ENCODE measurements at regions not wholly inside any gene's neighbourhood (a gene's known extent, or its start where the extent isn't known, plus 50 kb on each side); places are given as distances from the start of the nearest gene placed in this dataset.

DNA sequence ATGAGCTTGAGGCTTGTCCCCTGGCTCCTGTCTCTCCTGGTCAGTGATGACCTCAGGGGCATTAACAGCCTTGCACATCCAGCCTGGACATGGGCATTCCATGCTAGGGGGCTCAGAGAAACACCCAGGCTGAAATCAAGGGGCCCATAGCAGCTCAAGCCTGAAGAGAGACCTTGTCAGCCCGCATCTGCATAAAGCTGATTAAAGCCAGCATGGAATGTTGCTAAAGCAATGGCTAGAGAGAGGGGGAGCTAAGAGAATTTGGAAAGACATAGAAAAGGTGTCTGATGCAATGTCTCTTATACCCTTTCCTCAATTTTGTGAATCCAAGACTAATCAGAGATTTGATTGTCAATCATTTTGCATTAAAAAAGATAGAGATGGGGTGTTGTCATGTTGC, 51.4 kb upstream of the WSCD1 start:
- Histone ChIP-seq H4K20me1 (ENCODE audit: control insufficient read depth, insufficient read depth, low read depth, low read length) (no peaks in the 10 kb centered on the region), H3K27me3 (ENCODE audit: control insufficient read depth, low read length) (peaks cover 4% of the 10 kb centered on the region; the same call in 1 of the 2 replicates), H3K9me2 (replicated peaks; ENCODE audit: control insufficient read depth, low read length) (no peaks in the 10 kb centered on the region), H3F3A (ENCODE audit: control insufficient read depth, insufficient read depth) (no peaks in the 10 kb centered on the region), H3K79me2 (ENCODE audit: control insufficient read depth, low read length) (no peaks in the 10 kb centered on the region), H3K4me2 (ENCODE audit: low read length) (no peak overlapping the region), H3K36me3 (ENCODE audit: control insufficient read depth, low read length) (no peaks in the 10 kb centered on the region), H3K27ac (ENCODE audit: low read depth, low read length) (no peak overlapping the region), H3K4me3 (ENCODE audit: low read length) (no peak overlapping the region), H3K9me3 (ENCODE audit: control insufficient read depth, insufficient read depth, low read length) (no peaks in the 10 kb centered on the region), H3K4me1 (ENCODE audit: control insufficient read depth, low read length) (no peaks in the 10 kb centered on the region)
- TF ChIP-seq EZH2phosphoT487 (IDR thresholded peaks at IDR 0.05; ENCODE audit: borderline replicate concordance, low read length): no peak
- TF ChIP-seq, protein P1, sequence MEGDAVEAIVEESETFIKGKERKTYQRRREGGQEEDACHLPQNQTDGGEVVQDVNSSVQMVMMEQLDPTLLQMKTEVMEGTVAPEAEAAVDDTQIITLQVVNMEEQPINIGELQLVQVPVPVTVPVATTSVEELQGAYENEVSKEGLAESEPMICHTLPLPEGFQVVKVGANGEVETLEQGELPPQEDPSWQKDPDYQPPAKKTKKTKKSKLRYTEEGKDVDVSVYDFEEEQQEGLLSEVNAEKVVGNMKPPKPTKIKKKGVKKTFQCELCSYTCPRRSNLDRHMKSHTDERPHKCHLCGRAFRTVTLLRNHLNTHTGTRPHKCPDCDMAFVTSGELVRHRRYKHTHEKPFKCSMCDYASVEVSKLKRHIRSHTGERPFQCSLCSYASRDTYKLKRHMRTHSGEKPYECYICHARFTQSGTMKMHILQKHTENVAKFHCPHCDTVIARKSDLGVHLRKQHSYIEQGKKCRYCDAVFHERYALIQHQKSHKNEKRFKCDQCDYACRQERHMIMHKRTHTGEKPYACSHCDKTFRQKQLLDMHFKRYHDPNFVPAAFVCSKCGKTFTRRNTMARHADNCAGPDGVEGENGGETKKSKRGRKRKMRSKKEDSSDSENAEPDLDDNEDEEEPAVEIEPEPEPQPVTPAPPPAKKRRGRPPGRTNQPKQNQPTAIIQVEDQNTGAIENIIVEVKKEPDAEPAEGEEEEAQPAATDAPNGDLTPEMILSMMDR (IDR thresholded peaks at IDR 0.05; ENCODE audit: low read depth, low read length, poor library complexity, severe bottlenecking): no peak

DNA sequence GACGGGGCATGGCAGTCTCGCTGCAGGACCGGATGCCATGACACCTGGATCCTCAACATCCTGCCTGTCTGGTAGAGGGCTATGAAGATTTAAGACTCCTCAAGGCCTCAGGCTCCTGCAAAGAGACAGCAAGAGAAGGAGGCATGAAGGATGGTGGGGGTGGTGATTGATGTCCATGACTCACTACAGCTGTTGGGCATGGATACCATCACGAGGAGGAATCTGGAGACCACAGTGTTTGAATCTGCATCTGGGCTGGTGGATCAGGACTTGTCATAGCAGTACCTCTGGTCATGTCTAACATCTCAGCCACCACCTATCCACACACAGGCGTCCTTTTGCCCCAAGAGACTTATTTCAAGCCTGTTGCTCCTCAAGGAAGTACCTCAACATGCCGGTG, 50.2 kb upstream of the WSCD1 start:
- TF ChIP-seq, protein P1 (IDR thresholded peaks at IDR 0.05; ENCODE audit: low read depth, low read length, poor library complexity, severe bottlenecking): no peak
- no peak for TF ChIP-seq EZH2phosphoT487 (IDR thresholded peaks at IDR 0.05; ENCODE audit: borderline replicate concordance, low read length)
- H3K27ac ChIP-seq (ENCODE audit: low read depth, low read length): no peak overlapping the region
- no peaks in the 10 kb centered on the region for H3K9me2 ChIP-seq (replicated peaks; ENCODE audit: control insufficient read depth, low read length)
- peaks cover 4% of the 10 kb centered on the region; the same call in 1 of the 2 replicates for H3K27me3 ChIP-seq (ENCODE audit: control insufficient read depth, low read length)
- no peak overlapping the region for H3K4me2 ChIP-seq (ENCODE audit: low read length)
- no peaks in the 10 kb centered on the region for H3F3A ChIP-seq (ENCODE audit: control insufficient read depth, insufficient read depth)
- H3K9me3 ChIP-seq (ENCODE audit: control insufficient read depth, insufficient read depth, low read length): no peaks in the 10 kb centered on the region
- no peaks in the 10 kb centered on the region for H3K79me2 ChIP-seq (ENCODE audit: control insufficient read depth, low read length)
- H3K36me3 ChIP-seq (ENCODE audit: control insufficient read depth, low read length): no peaks in the 10 kb centered on the region
- no peaks in the 10 kb centered on the region for H3K4me1 ChIP-seq (ENCODE audit: control insufficient read depth, low read length)
- H3K4me3 ChIP-seq (ENCODE audit: low read length): no peak overlapping the region
- H4K20me1 ChIP-seq (ENCODE audit: control insufficient read depth, insufficient read depth, low read depth, low read length): no peaks in the 10 kb centered on the region

DNA sequence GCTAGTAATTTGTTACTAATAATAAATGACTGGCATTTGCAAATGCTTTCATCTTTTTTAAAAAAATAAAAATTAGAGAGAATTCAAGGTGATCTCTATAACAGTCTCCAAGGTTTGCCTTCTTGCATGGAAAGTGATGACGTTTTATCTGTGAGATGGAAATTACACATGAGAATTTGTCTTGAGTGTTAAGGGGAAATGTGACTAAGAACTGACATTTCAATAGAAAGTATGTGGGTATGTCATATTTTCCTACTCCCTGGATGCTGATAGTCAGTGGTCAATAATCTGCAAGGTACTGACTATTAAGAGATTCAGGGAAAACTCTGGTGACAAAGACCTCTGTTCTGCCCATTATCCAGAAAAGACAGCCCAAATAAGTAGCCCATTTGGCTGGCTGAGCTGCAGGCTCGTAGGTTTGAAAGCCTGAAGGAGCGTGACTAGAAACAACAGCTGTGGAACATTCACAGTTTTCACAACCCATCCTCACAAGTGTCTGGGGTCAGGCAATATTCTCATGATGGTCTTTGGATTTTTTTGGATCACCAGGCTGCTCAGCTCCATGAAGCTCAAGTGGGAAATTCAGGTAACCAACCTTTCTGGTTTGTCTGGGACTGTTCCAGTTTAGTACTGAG, 49.7 kb upstream of the WSCD1 start:
- peaks cover 4% of the 10 kb centered on the region; the same call in 1 of the 2 replicates for H3K27me3 ChIP-seq (ENCODE audit: control insufficient read depth, low read length)
- H4K20me1 ChIP-seq (ENCODE audit: control insufficient read depth, insufficient read depth, low read depth, low read length): no peaks in the 10 kb centered on the region
- no peaks in the 10 kb centered on the region for H3K36me3 ChIP-seq (ENCODE audit: control insufficient read depth, low read length)
- no peaks in the 10 kb centered on the region for H3F3A ChIP-seq (ENCODE audit: control insufficient read depth, insufficient read depth)
- H3K4me3 ChIP-seq (ENCODE audit: low read length): no peak overlapping the region
- no peaks in the 10 kb centered on the region for H3K79me2 ChIP-seq (ENCODE audit: control insufficient read depth, low read length)
- H3K27ac ChIP-seq (ENCODE audit: low read depth, low read length): no peak overlapping the region
- H3K4me2 ChIP-seq (ENCODE audit: low read length): no peak overlapping the region
- no peaks in the 10 kb centered on the region for H3K4me1 ChIP-seq (ENCODE audit: control insufficient read depth, low read length)
- TF ChIP-seq EZH2phosphoT487 (IDR thresholded peaks at IDR 0.05; ENCODE audit: borderline replicate concordance, low read length): no peak
- TF ChIP-seq, protein P1 (IDR thresholded peaks at IDR 0.05; ENCODE audit: low read depth, low read length, poor library complexity, severe bottlenecking): no peak
- H3K9me2 ChIP-seq (replicated peaks; ENCODE audit: control insufficient read depth, low read length): no peaks in the 10 kb centered on the region
- no peaks in the 10 kb centered on the region for H3K9me3 ChIP-seq (ENCODE audit: control insufficient read depth, insufficient read depth, low read length)
